Stimulated activated CD4-positive, alpha-beta T cell treated with anti-CD3 and anti-CD28 coated beads, Interleukin-12 subunit alpha, Interleukin-12 subunit beta, amount 100 ng/mL, for 48 hours (primary cell): ENCODE measurements at regions not wholly inside any gene's neighbourhood (a gene's known extent, or its start where the extent isn't known, plus 50 kb on each side); places are given as distances from the start of the nearest gene placed in this dataset.
"Not testable (repeated sequence)": the region's sequence is repeated elsewhere in the genome, so short reads cannot be mapped to it uniquely, and the experiment has no call there.

Experiments used
- DNase-seq, 3 donors: peaks; one replicate each; pipeline ENCODE4 v3.0.0-alpha.2; 2020; ENCODE audit warnings: low read depth in 2 of 3, low spot score in 1 of 3

DNA sequence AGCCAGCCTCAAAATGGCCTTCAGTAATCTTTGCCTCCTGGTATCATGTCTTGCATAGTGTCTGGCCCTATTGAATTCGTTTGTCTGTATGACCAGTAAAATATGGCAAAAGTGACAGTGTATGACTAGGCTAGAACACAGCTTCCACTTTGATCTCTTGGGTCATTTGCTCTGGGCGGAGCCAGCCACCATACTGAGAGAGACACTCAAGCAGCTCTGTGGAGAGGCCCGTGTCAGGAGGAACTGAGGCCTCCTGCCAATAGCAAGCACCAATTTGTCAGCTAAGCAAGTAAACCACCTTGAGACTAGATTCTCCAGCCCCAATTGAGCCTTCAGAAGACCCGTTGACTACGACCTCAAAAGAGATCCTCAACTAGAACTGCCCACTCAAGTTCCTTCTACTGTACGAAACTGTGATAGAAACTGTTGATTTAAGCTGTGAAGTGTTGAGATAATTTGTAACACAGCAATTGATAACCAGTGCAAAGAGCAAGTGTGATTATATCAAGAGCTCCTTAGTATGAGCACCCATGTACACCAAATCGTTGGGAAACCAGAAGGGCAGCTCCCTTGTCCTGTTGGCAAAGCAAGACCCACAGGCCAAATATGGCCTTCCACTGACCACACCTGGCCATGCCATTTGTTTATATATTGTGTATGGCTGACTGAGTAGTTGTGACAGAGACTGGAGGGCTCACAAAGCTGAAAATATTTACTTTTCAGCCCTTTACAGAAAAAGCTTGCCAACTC is 52.7 kb upstream of the SERBP1 start:
- no peak for DNase-seq

GRCh38 chr1:67484492-67484891 is 54.3 kb upstream of the SERBP1 start:
- DNase-seq: no peak

- no peak for DNase-seq
These were observed 55.0 kb upstream of the SERBP1 start for GRCh38 chr1:67485046-67485811.

- DNase-seq: no peak
These were observed 59.4 kb upstream of the SERBP1 start for GRCh38 chr1:67489643-67490042.

- no peak for DNase-seq
These were observed 61.1 kb upstream of the SERBP1 start for GRCh38 chr1:67491280-67491679.

- no peak for DNase-seq
These were observed 62.9 kb upstream of the SERBP1 start for GRCh38 chr1:67493148-67493547.

- DNase-seq: no peak
These were observed 65.1 kb upstream of the SERBP1 start for GRCh38 chr1:67495327-67495726.

DNA sequence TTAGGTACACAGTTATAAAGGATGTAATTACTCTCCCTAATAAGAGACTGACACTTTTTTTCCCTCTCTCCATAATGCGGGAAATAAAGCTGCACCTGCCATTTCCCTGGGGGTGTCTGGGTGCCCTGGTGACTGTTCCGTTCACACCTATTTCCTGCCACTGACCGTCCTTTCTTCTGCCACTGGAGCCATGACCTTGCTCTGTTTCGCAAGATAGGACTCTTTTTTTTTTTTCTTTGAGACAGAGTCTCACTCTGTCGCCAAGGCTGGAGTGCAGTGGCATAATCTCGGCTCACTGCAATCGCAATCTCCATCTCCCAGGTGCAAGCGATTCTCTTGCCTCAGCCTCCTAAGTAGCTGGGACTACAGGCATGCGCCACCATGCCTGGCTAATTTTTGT is 66.1 kb upstream of the SERBP1 start:
- no peak for DNase-seq

DNA sequence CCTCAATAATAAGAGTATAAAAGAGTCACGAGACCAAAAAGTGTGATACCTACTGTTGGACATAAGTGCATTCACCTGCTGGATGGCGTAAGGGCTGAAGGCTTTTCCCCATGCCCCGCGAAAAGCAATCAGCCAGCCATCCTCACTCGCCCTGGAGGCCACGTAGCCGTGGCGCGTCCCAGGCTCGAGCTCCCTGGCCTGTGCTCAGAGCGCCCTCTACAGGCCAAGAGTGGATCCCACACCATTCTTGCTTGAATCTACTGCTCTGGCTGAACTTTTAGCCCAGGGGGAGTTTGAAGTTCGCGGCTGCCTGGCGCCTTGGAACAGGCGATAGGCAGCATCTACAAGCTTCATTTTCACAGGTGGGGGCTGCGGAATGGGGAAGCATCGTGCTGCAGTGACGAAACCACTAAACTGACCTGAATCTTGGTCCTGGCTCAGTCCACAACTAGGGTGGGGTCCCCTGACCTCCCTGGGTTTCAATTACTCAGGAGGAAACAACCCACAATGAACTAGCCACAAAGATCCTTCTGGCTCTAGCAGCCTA is 70.3 kb upstream of the SERBP1 start:
- peak; percentile 86 to 89 (median 86) for DNase-seq

- DNase-seq: no peak
These were observed 73.8 kb upstream of the SERBP1 start for GRCh38 chr1:67503974-67504373.

DNA sequence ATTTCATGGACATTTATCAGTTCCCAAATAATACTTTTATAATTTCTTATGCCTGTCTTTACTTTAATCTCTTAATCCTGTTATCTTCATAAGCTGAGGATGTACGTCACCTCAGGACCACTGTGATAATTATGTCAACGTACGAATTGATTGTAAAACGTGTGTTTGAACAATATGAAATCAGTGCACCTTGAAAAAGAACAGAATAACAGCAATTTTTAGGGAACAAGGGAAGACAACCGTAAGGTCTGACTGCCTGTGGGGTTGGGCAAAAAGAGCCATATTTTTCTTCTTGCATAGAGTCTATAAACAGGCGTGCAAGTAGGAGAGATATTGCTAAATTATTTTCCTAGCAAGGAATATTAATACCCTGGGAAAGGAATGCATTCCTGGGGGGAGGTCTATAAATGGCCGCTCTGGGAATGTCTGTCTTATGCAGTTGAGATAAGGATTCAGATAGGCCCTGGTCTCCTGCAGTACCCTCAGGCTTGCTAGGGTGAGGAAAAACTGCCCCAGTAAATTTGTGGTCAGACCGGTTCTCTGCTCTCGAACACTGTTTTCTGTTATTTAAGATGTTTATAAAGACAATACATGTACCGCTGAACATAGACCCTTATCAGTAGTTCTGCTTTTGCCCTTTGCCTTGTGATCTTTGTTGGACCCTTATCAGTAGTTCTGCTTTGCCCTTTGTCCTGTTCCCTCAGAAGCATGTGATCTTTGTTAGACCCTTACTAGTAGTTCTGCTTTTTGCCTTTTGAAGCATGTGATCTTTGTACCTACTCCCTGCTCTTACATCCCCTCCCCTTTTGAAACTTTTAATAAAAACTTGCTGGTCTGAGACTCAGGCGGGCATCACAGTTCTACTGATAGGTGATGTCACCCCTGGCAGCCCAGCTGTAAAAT is 83.4 kb upstream of the SERBP1 start:
- DNase-seq: not testable (repeated sequence)

GRCh38 chr1:67514300-67514699 is 84.1 kb upstream of the SERBP1 start:
- no peak for DNase-seq

DNA sequence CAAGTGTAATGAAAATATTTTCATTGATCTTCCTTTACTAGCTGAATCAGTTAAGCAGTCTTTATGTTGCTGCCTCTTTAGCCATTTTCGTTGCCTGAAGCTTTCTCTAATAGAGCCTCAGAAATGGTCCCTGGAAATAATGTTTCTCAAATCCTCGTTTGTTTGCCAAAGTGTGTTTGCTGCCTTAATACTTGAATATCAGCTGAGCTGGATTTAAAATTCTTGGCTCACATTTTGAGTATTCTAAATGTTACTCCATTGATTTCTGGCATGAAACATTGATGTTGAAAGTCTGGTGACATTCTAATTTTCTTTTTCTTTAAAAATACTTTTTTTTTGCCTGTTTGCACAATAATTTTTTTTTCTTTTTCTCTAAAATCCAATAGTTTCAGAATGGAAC is 84.6 kb upstream of the SERBP1 start:
- no peak for DNase-seq

DNA sequence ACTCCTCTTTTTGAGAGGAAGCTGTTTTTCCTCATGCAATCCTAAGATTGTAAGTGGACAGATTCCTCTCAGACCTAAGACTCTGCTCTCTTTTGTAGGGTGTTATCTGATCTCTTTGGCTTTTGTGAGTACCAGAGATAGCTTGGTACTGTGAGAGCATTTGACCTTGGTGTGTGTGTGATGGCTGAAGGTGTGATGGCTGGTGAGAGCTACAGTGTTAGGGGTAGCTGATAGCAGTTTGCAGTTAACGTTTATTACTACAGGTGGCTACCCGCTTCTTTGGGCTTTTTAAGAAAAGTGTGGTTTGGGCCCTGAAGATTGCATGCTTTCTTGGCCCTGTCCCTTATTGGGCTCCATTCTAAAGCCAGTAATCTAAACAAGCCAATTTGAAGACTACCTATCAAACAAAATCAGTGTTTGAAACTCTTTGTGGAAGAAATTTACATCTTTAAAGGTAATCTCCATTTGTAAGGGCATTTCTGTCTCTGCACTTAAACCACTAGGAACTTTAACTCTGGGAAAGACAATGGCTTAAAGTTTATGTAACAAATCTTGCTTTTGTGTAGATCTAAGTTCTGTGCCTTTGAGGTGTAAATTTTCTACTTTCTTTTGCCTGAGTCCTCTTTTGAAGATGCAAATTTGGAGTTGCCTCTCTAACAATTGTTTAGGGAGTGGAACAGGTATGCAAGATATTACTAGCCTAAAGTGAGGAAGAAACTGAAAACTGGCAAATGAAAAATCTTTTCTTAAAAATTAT is 85.3 kb upstream of the SERBP1 start:
- no peak for DNase-seq

DNA sequence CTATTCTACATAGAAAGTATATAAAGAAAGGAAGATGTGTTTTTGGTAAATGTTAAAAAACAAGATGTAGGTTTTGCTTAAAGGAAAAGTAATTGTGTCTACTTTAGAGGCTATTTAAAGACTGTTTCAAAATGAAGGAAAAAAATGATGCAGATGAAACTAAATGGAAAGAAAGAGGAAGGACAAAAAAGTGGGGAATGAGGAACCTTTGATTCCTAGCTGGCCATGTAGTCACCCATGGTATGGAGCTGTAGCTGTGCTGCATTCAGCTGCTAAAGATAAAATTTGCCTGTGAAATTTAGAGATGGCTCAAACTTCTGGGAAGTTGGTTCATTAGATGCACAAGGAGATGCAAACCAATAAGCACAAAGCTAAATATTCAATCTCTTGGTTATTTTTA is 86.8 kb upstream of the SERBP1 start:
- no peak for DNase-seq

- no peak for DNase-seq
These were observed 91.8 kb upstream of the SERBP1 start for GRCh38 chr1:67522001-67522441.

DNA sequence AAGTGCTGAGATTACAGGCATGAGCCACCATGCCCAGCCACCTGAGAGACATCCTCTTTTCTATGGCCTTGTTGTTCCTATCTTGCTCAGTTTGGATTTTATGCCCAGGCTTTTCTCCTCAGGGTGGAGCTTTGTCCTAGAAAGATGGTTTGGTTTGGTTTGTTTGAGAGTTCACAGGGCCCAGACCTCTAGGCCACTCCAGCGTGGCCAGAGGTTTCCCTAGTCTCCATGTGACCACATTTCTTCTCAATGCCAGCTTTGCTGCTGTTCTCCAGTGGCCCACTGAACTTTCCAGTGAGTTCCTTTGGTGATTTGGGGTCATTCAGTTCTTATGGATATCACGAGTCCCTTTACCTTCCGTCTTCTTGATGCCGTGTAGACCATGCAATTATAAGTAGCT is 92.6 kb upstream of the SERBP1 start:
- DNase-seq: no peak

DNA sequence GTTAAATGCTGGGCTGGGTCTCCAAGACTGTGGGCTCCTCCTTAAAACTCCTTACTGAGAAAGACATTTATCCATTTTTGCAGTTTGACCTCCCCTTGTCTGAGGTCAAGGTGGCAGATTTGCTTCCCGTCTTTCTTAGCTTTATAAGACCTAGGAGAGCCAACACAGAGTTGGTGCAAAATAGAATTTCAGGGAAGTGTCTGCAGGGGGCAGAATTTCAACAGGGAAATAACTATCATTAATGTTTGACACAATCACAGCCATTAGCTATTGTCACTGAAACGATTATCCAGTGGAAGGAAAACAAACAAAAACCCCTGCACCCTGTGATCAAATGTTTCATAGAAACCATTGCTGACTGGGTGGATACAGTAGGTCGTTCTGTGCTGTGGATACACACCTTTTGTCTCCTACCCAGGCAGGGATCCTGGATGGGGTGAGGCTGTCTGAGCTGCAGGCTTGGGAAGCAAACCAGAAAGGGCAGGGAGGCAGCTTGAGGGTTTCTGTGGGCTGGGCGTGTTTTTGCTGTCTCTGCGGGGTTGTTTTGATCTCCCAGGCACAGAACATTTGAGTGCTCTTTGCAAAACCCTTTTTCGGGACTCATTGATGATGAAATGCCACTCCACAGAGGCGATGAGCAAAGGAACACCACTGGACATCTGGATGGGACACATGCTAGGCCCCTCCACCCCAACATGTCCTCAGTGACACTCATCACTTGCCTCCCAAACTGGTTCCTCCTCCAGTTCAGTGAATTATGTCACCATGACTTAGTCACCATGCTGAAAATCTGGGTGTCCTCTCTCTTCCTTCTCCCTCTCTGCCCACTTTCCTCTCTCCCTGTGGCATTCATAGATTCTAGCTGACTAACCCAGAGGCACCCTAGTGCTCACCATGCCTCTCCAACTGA is 94.2 kb upstream of the SERBP1 start:
- no peak for DNase-seq

DNA sequence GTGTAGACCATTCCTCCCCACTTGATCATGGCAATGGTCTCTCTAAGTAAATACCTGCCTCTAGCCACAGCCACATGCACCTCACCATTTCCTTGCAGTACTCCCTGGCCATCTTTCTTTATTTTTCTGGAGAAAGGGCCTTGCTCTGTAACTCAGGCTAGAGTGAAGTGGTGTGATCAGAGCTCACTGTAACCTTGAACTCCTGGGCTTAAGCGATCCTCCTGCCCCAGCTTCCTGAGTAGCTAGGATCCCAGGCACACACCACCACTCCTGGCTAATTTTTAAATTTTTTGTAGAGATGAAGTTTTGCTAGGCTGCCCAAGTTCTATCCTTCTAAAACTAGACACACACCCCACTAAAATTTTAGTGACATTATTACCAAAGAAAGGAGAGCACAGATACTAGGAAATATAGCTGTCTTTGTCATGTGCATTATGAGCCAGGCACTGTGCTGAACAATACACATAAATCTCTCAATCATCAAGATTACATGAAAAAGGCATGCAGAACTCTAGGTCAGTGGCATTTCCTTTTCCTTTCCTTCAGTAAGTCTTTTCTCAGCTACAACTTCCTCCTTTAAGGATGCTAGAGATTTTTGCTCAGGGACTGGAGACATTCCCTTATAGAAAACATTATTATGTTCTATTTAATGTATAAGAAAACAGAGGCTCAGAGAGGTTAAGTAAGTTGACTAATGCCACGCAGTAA is 95.0 kb upstream of the SERBP1 start:
- no peak for DNase-seq
